ENCODE measurements at regions not wholly inside any gene's neighbourhood (a gene's known extent, or its start where the extent isn't known, plus 50 kb on each side); places are given as distances from the start of the nearest gene placed in this dataset.

DNA sequence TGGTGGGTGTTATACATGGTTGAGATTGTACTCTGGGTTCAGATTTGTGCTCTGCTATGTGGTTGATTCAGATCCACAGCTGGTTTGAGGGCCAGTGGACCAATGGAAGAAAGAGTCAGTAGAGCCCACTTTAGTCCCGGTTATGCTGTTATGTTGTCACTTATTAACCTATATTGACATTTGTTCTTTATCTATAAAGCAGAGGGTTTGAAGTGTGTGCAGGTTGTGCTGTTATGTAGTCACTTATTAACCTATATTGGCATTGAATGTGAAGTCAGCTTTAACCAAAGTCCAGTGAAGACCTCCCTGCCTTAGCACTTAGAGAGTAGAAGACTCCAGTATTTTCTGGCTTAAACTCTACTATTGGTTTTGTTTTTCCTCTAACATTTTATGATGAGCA, 307.3 kb upstream of the TSPY4 start:
- no peak for DNase-seq (ENCODE audit: low read depth)
- TF ChIP-seq, protein P1, sequence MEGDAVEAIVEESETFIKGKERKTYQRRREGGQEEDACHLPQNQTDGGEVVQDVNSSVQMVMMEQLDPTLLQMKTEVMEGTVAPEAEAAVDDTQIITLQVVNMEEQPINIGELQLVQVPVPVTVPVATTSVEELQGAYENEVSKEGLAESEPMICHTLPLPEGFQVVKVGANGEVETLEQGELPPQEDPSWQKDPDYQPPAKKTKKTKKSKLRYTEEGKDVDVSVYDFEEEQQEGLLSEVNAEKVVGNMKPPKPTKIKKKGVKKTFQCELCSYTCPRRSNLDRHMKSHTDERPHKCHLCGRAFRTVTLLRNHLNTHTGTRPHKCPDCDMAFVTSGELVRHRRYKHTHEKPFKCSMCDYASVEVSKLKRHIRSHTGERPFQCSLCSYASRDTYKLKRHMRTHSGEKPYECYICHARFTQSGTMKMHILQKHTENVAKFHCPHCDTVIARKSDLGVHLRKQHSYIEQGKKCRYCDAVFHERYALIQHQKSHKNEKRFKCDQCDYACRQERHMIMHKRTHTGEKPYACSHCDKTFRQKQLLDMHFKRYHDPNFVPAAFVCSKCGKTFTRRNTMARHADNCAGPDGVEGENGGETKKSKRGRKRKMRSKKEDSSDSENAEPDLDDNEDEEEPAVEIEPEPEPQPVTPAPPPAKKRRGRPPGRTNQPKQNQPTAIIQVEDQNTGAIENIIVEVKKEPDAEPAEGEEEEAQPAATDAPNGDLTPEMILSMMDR (IDR thresholded peaks at IDR 0.05; ENCODE audit: low read depth, low read length, missing control alignments), result no peak
- no peak overlapping the region for H3K4me3 ChIP-seq (ENCODE audit: low read depth, low read length)

DNA sequence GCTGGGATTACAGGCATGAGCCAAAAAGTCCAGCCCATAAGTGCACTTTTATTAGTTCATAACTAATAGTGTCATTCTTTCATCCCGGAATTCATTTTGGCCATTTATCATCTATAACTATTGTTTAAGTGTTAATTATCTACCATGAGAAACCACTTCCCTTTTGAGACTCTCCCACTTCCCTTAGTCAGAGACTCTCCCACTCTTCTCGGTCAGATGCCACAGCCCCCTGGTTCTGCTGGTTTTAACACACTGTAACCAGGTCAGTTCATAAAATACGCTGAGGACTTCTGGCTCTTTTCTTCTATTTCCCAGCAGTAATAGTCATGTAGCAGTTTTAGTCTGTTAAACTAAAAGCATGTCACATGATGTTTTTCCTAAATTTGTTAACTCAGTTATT, 303.0 kb upstream of the TSPY4 start:
- TF ChIP-seq, protein P1 (IDR thresholded peaks at IDR 0.05; ENCODE audit: low read depth, low read length, missing control alignments), result no peak
- no peak for DNase-seq (ENCODE audit: low read depth)
- H3K4me3 ChIP-seq (ENCODE audit: low read depth, low read length), result no peak overlapping the region

DNA sequence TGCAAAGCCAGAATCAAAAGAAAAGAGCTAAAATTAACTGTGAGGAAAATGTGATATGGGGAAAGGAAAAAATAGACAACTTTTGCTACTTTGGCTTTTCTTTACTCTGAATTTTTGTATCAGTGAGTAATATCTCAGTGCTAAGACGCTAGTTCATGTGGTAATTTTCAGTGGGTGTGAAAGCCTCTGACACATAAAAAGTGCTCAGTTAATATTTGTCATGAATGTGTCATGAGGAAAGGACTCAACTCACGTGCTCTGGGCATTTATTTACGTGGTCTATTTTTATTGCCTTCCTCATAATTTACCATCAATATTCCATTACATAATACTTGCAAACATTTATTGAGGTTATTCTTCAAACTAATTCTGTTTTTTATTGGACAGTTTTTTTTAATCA, 302.0 kb upstream of the TSPY4 start:
- no peak overlapping the region for H3K4me3 ChIP-seq (ENCODE audit: low read depth, low read length)
- TF ChIP-seq, protein P1 (IDR thresholded peaks at IDR 0.05; ENCODE audit: low read depth, low read length, missing control alignments), result no peak
- DNase-seq (ENCODE audit: low read depth), result no peak

DNA sequence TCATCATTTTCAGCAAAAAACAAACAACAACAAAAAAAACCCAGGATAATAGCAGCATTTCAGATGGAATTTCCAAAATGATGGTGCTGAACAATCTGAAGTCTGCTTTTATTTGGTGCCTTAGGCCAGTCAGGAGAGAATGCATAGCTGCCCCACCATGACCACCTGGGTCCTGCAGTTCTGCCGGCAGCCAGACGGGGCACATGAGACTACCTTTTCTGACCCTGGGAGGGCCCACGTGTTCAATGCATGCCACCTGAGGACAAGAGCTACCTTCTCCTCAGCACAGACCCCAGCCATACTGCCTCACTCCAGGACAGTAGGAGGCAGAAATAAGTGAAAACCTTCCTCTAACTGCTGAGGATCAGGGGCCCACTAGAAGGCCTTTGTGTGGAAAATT, 295.8 kb upstream of the TSPY4 start:
- no peak overlapping the region for H3K4me3 ChIP-seq (ENCODE audit: low read depth, low read length)
- TF ChIP-seq, protein P1 (IDR thresholded peaks at IDR 0.05; ENCODE audit: low read depth, low read length, missing control alignments), result peak; percentile 13
- DNase-seq (ENCODE audit: low read depth), result no peak
